ENCODE measurements at regions not wholly inside any gene's neighbourhood (a gene's known extent, or its start where the extent isn't known, plus 50 kb on each side); places are given as distances from the start of the nearest gene placed in this dataset.

- DNase-seq (ENCODE audit: low spot score) = no peak
Measured at GRCh38 chr12:124687174-124687902, 119.9 kb upstream of the NCOR2 start.

GRCh38 chr12:124686370-124687173 is 119.2 kb upstream of the NCOR2 start:
- no peak for DNase-seq (ENCODE audit: low spot score)

GRCh38 chr12:124685689-124686369 is 118.4 kb upstream of the NCOR2 start:
- DNase-seq (ENCODE audit: low spot score) = no peak

GRCh38 chr12:124684971-124685688 is 117.7 kb upstream of the NCOR2 start:
- peak; percentile 80 for DNase-seq (ENCODE audit: low spot score)

- peak; percentile 77 for DNase-seq (ENCODE audit: low spot score)
Measured at GRCh38 chr12:124684496-124684895, 117.1 kb upstream of the NCOR2 start.

- DNase-seq (ENCODE audit: low spot score) = no peak
Measured at GRCh38 chr12:124683152-124684124, 116.0 kb upstream of the NCOR2 start.

GRCh38 chr12:124682425-124683151 is 115.2 kb upstream of the NCOR2 start:
- DNase-seq (ENCODE audit: low spot score) = no peak

GRCh38 chr12:124681779-124682391 is 114.5 kb upstream of the NCOR2 start:
- no peak for DNase-seq (ENCODE audit: low spot score)

GRCh38 chr12:124680863-124681778 is 113.7 kb upstream of the NCOR2 start:
- peak; percentile 57 for DNase-seq (ENCODE audit: low spot score)

- peak; percentile 81 for DNase-seq (ENCODE audit: low spot score)
Measured at GRCh38 chr12:124679533-124680371, 112.3 kb upstream of the NCOR2 start.

GRCh38 chr12:124679047-124679446 is 111.6 kb upstream of the NCOR2 start:
- no peak for DNase-seq (ENCODE audit: low spot score)

- DNase-seq (ENCODE audit: low spot score) = no peak
Measured at GRCh38 chr12:124678421-124678893, 111.0 kb upstream of the NCOR2 start.

- DNase-seq (ENCODE audit: low spot score) = no peak
Measured at GRCh38 chr12:124677552-124678356, 110.3 kb upstream of the NCOR2 start.

GRCh38 chr12:124676714-124677462 is 109.5 kb upstream of the NCOR2 start:
- DNase-seq (ENCODE audit: low spot score) = no peak

- DNase-seq (ENCODE audit: low spot score) = peak; percentile 41
Measured at GRCh38 chr12:124675881-124676713, 108.7 kb upstream of the NCOR2 start.

Measured in pons (tissue), 1 donor.